ENCODE measurements at regions not wholly inside any gene's neighbourhood (a gene's known extent, or its start where the extent isn't known, plus 50 kb on each side); places are given as distances from the start of the nearest gene placed in this dataset.

DNA sequence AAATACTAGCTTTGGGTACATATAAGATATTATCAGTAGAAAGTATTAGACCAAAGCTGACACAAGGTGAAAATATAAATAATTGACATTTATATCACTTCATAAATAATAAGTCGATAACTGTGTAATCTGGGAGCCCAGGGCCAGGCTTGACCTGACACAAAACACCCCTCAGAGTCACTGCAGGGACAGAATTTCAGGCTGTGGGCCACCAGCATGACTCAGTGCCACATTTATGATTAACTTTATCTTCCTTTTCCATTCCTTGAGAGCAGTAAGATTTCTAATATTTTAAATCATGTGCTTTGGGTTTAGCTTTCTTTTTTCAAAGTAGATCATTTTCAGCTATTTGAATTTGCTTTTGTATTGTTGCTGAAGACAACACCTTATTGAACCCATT, 102.9 kb upstream of the NFE2L3 start:
- Mint-ChIP-seq H3K27ac (ENCODE audit: unreplicated experiment) (no peak overlapping the region), H3K4me3 (ENCODE audit: unreplicated experiment) (no peak overlapping the region), H3K9me3 (ENCODE audit: unreplicated experiment) (peaks cover 8% of the 10 kb centered on the region), H3K27me3 (ENCODE audit: unreplicated experiment) (peaks cover 10% of the 10 kb centered on the region), H3K36me3 (ENCODE audit: unreplicated experiment) (no peaks in the 10 kb centered on the region), H3K4me1 (ENCODE audit: unreplicated experiment) (no peaks in the 10 kb centered on the region)
- TF ChIP-seq, protein P1, sequence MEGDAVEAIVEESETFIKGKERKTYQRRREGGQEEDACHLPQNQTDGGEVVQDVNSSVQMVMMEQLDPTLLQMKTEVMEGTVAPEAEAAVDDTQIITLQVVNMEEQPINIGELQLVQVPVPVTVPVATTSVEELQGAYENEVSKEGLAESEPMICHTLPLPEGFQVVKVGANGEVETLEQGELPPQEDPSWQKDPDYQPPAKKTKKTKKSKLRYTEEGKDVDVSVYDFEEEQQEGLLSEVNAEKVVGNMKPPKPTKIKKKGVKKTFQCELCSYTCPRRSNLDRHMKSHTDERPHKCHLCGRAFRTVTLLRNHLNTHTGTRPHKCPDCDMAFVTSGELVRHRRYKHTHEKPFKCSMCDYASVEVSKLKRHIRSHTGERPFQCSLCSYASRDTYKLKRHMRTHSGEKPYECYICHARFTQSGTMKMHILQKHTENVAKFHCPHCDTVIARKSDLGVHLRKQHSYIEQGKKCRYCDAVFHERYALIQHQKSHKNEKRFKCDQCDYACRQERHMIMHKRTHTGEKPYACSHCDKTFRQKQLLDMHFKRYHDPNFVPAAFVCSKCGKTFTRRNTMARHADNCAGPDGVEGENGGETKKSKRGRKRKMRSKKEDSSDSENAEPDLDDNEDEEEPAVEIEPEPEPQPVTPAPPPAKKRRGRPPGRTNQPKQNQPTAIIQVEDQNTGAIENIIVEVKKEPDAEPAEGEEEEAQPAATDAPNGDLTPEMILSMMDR (IDR thresholded peaks at IDR 0.05), result no peak
- DNase-seq (ENCODE audit: extremely low spot score, unreplicated experiment), result peak; percentile 49

DNA sequence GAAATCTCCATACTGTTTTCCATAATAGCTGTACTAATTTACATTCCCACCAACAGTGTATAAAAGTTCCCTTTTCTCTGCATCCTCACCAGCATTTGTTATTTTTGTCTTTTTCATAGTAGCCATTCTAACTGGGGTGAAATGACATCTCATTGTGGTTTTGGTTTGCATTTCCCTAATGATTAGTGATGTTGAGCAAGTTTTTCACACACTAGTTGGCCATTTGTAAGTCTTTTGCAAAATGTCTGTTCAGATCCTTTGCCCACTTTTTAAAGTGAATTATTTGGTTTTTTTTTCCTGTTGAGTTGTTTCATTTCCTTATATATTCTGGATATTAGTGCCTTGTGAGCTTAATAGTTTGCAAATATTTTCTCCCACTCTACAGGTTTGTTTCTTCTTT, 101.0 kb upstream of the NFE2L3 start:
- Mint-ChIP-seq H3K4me3 (ENCODE audit: unreplicated experiment) (no peak overlapping the region), H3K36me3 (ENCODE audit: unreplicated experiment) (no peaks in the 10 kb centered on the region), H3K27ac (ENCODE audit: unreplicated experiment) (no peak overlapping the region), H3K27me3 (ENCODE audit: unreplicated experiment) (peaks cover 16% of the 10 kb centered on the region), H3K4me1 (ENCODE audit: unreplicated experiment) (no peaks in the 10 kb centered on the region), H3K9me3 (ENCODE audit: unreplicated experiment) (peaks cover 8% of the 10 kb centered on the region)
- TF ChIP-seq, protein P1 (IDR thresholded peaks at IDR 0.05), result no peak
- DNase-seq (ENCODE audit: extremely low spot score, unreplicated experiment), result no peak

DNA sequence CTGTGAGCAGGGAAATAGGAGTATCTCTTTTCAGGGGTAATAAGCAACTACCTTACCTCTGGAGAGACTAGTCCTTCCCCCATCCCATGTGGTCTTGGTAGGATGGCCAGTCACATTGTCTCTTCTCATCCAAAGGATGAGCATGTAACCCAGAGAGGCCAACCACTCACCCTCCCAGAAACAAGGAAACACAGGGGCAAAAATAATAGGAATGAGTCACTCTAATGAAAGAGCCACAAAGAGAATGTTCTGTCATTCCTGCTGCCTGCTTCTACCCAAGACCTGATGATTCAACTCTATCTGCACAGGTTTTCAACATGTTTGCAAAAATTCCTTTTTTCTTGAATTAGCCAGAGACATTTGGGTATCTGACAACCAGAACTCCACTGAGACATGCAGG, 99.3 kb upstream of the NFE2L3 start:
- no peak for DNase-seq (ENCODE audit: extremely low spot score, unreplicated experiment)
- peaks cover 23% of the 10 kb centered on the region for H3K27me3 Mint-ChIP-seq (ENCODE audit: unreplicated experiment)
- H3K4me1 Mint-ChIP-seq (ENCODE audit: unreplicated experiment), result no peaks in the 10 kb centered on the region
- TF ChIP-seq, protein P1 (IDR thresholded peaks at IDR 0.05), result no peak
- H3K27ac Mint-ChIP-seq (ENCODE audit: unreplicated experiment), result no peak overlapping the region
- H3K9me3 Mint-ChIP-seq (ENCODE audit: unreplicated experiment), result peaks cover 8% of the 10 kb centered on the region
- no peaks in the 10 kb centered on the region for H3K36me3 Mint-ChIP-seq (ENCODE audit: unreplicated experiment)
- no peak overlapping the region for H3K4me3 Mint-ChIP-seq (ENCODE audit: unreplicated experiment)

DNA sequence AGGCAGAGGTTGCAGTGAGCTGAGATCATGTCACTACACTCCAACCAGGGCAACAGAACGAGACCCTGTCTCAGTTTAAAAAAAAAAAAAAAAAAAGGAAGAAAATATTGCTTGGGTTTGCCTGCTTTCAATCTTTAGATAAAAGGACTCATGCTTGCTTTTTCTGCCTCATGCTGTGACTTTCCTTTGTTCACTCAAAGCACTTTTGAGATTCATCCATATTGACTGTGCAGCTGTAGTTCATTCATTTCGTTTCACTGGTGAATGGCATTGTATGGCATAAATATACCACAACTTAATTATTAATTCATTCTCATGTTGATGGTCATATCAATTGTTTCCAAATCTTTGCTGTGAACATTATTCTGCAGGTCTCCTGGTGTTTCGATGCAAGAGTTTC, 97.6 kb upstream of the NFE2L3 start:
- TF ChIP-seq, protein P1 (IDR thresholded peaks at IDR 0.05), result no peak
- H3K27me3 Mint-ChIP-seq (ENCODE audit: unreplicated experiment), result peaks cover 23% of the 10 kb centered on the region
- no peak overlapping the region for H3K4me3 Mint-ChIP-seq (ENCODE audit: unreplicated experiment)

DNA sequence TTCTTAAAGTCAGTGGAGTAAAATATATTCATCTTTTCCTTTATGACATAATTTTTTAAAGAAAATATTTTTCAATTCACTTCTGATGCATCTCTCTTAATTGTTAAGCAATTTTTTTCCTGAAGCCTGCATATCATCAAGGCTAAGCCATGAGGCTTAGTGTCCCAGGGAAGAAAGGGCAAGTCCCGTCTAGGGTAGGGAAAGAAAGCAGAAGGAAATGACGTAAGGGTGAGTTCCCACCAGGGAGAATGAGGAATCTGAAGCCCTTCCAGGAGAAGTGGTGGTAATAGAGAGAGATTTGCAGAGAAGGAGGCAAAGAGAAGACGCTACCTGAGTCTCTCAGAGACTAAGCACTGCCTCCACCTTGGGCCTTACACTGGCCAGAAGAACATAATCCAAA, 96.8 kb upstream of the NFE2L3 start:
- no peak for DNase-seq (ENCODE audit: extremely low spot score, unreplicated experiment)
- Mint-ChIP-seq H3K36me3 (ENCODE audit: unreplicated experiment) (no peaks in the 10 kb centered on the region), H3K4me3 (ENCODE audit: unreplicated experiment) (no peak overlapping the region)

More for the DNA sequence above, 97.6 kb upstream of the NFE2L3 start:
- Mint-ChIP-seq H3K36me3 (ENCODE audit: unreplicated experiment) (no peaks in the 10 kb centered on the region), H3K4me1 (ENCODE audit: unreplicated experiment) (no peaks in the 10 kb centered on the region), H3K27ac (ENCODE audit: unreplicated experiment) (no peak overlapping the region), H3K9me3 (ENCODE audit: unreplicated experiment) (peaks cover 8% of the 10 kb centered on the region)
- no peak for DNase-seq (ENCODE audit: extremely low spot score, unreplicated experiment)

More for the DNA sequence above, 96.8 kb upstream of the NFE2L3 start:
- TF ChIP-seq, protein P1 (IDR thresholded peaks at IDR 0.05), result no peak
- Mint-ChIP-seq H3K27me3 (ENCODE audit: unreplicated experiment) (peaks cover 18% of the 10 kb centered on the region), H3K27ac (ENCODE audit: unreplicated experiment) (no peak overlapping the region), H3K4me1 (ENCODE audit: unreplicated experiment) (no peaks in the 10 kb centered on the region), H3K9me3 (ENCODE audit: unreplicated experiment) (peaks cover 8% of the 10 kb centered on the region)
